SK-N-MC (cell line): ENCODE measurements at regions not wholly inside any gene's neighbourhood (a gene's known extent, or its start where the extent isn't known, plus 50 kb on each side); places are given as distances from the start of the nearest gene placed in this dataset.

Experiments
- DNase-seq: peaks from one replicate; pipeline ENCODE4 v3.0.0-alpha.2; 2011; ENCODE audit warnings: low read depth, low spot score
- H3K27ac ChIP-seq: fragments of 200-600 bp; sonication (generic); 2 replicates; pipeline ENCODE4 v1.5.1; 2016; ENCODE audit warnings: mixed run types
- H3K36me3 ChIP-seq: fragments of 200-600 bp; sonication (generic); 2 replicates; pipeline ENCODE4 v1.6.1; 2017; ENCODE audit warnings: antibody characterized with exemption, low read length, mixed read lengths; ENCODE audit not compliant: insufficient read depth
- H3K4me3 ChIP-seq: fragments of 200-600 bp; sonication (generic); 2 replicates; pipeline ENCODE4 v1.5.1; 2016
- H3K9ac ChIP-seq: fragments of 200-600 bp; sonication (generic); 2 replicates; pipeline ENCODE4 v1.8.0; 2017; ENCODE audit warnings: mixed run types, mixed read lengths; ENCODE audit not compliant: insufficient read length
- H3K9me3 ChIP-seq: fragments of 200-600 bp; sonication (generic); 2 replicates; pipeline ENCODE4 v1.6.1; 2017; ENCODE audit warnings: low read depth, mild to moderate bottlenecking, antibody characterized with exemption, low read length, moderate library complexity, mixed read lengths
- EZH2 ChIP-seq: fragments of 200-600 bp; sonication (generic); IDR thresholded peaks from one replicate; pipeline ENCODE4 v1.6.1; 2017; ENCODE audit warnings: antibody characterized with exemption
- FOXP2 ChIP-seq: optimal IDR thresholded peaks from 2 replicates; pipeline ENCODE3; 2011; ENCODE audit warnings: mild to moderate bottlenecking, moderate library complexity; ENCODE audit not compliant: insufficient read depth; ENCODE audit errors: extremely low read length, control extremely low read depth
- POLR2AphosphoS5 ChIP-seq: IDR thresholded peaks from 2 replicates; pipeline ENCODE4 v1.6.1; 2012; ENCODE audit warnings: mild to moderate bottlenecking, low read depth, low read length, borderline replicate concordance

DNA sequence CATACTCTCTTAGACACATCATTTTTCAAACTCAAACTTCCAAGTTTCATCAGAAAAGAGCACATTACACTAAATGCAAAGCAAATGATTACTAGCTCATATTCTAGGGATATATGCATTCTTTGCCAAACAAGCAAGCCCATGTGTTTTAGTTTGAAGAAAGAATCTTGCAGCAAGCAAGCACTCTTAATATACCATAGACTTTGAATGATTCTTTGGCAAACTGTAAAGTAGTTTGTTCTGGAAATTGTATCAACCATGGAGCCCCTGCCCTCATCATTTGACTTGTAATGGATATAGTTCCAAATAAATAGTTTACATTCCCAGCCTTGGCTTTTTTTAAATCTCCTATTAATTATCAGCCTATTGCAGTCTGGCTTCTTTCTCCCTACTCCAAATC, 325.2 kb downstream of the NR2F1-AS1 start:
- no peak overlapping the region for H3K4me3 ChIP-seq
- no peaks in the 10 kb centered on the region for H3K36me3 ChIP-seq
- H3K9me3 ChIP-seq: no peaks in the 10 kb centered on the region
- no peak overlapping the region for H3K27ac ChIP-seq
- no peak overlapping the region for H3K9ac ChIP-seq
- no peak for DNase-seq
- no peak for TF ChIP-seq EZH2
- TF ChIP-seq POLR2AphosphoS5: no peak
- no peak for TF ChIP-seq FOXP2

DNA sequence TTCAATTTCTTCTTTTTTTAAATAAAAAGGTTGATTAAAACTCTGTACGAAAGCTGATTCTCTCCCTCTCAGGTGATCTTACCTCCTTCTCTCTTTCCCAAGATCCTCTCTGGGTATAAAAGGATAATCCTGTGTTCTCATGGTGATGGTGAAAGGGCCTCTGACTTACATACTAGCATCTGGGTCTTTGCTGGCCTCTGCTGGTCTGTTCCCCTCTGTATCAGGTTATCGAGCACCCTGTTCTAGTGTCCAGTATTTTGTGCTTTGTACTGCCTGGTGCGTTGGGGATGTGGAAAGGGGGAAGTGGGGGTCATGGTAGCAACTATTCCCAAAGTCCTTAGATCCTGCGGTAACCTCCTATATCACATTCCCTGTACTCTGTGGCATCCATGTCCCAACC, 328.9 kb downstream of the NR2F1-AS1 start:
- TF ChIP-seq FOXP2: no peak
- Histone ChIP-seq H3K4me3 (no peak overlapping the region), H3K36me3 (no peaks in the 10 kb centered on the region), H3K27ac (no peak overlapping the region), H3K9me3 (no peaks in the 10 kb centered on the region), H3K9ac (no peak overlapping the region)
- no peak for DNase-seq

DNA sequence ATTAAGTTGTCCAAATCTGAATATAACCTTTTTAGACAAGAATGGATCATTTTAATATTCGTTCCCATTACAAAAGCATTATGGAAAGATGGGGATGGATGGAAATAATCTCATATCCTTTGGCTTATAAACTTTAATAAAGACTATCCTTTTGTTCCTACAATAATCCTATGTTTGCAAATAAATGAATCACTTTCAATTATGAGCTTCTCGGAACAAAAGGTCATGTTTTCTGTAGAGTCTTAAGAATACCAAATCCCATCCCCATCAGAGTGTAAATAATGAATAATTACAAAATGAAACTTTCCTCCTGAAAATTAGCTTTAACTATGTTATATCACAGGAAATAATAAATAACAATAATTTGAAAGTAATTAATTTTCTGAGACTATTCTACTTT, 329.7 kb downstream of the NR2F1-AS1 start:
- TF ChIP-seq FOXP2: no peak
- no peak for TF ChIP-seq EZH2
- no peak for TF ChIP-seq POLR2AphosphoS5
- H3K9me3 ChIP-seq: no peaks in the 10 kb centered on the region
- H3K27ac ChIP-seq: no peak overlapping the region
- no peak overlapping the region for H3K9ac ChIP-seq
- no peak overlapping the region for H3K4me3 ChIP-seq
- DNase-seq: no peak
- no peaks in the 10 kb centered on the region for H3K36me3 ChIP-seq

DNA sequence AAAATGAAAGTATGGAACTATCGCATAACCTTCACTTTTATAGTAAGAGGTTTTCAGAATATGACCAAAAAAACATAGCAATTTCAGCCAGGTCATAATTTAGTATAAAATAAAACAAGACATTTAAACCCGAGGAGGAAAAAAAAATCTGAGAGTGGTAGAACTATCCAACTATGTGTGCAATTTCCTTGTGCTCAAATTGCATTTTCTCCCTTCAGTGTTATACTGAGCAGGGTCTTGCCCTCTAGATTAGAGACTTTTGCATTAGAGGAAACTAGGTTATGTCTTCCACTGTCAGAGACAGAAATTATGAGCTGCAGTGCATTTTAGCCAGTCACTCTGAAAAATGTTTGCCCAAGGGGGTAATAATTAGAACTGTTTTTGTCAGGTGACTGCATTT, 330.6 kb downstream of the NR2F1-AS1 start:
- peak; percentile 6 for DNase-seq
- Histone ChIP-seq H3K4me3 (0 out of 2 replicates have a peak overlapping the region, but pooled peaks have one; percentile 19), H3K9ac (no peak overlapping the region), H3K36me3 (no peaks in the 10 kb centered on the region), H3K9me3 (no peaks in the 10 kb centered on the region), H3K27ac (no peak overlapping the region)
- TF ChIP-seq POLR2AphosphoS5 (no peak), EZH2 (no peak), FOXP2 (no peak)

GRCh38 chr5:93249651-93250289, 331.2 kb downstream of the NR2F1-AS1 start:
- H3K9ac ChIP-seq: no peak overlapping the region
- H3K36me3 ChIP-seq: no peaks in the 10 kb centered on the region
- H3K9me3 ChIP-seq: no peaks in the 10 kb centered on the region
- no peak for TF ChIP-seq POLR2AphosphoS5
- no peak for TF ChIP-seq EZH2
- no peak for TF ChIP-seq FOXP2
- DNase-seq: no peak
- H3K27ac ChIP-seq: no peak overlapping the region
- 0 out of 2 replicates have a peak overlapping the region, but pooled peaks have one; percentile 19 for H3K4me3 ChIP-seq

- no peak for DNase-seq
- H3K9ac ChIP-seq: no peak overlapping the region
- H3K36me3 ChIP-seq: no peaks in the 10 kb centered on the region
- H3K9me3 ChIP-seq: no peaks in the 10 kb centered on the region
- no peak for TF ChIP-seq EZH2
- TF ChIP-seq FOXP2: no peak
- TF ChIP-seq POLR2AphosphoS5: no peak
- 0 out of 2 replicates have a peak overlapping the region, but pooled peaks have one; percentile 2 for H3K27ac ChIP-seq
- no peak overlapping the region for H3K4me3 ChIP-seq
Measured at GRCh38 chr5:93247105-93247504, 333.9 kb downstream of the NR2F1-AS1 start.

DNA sequence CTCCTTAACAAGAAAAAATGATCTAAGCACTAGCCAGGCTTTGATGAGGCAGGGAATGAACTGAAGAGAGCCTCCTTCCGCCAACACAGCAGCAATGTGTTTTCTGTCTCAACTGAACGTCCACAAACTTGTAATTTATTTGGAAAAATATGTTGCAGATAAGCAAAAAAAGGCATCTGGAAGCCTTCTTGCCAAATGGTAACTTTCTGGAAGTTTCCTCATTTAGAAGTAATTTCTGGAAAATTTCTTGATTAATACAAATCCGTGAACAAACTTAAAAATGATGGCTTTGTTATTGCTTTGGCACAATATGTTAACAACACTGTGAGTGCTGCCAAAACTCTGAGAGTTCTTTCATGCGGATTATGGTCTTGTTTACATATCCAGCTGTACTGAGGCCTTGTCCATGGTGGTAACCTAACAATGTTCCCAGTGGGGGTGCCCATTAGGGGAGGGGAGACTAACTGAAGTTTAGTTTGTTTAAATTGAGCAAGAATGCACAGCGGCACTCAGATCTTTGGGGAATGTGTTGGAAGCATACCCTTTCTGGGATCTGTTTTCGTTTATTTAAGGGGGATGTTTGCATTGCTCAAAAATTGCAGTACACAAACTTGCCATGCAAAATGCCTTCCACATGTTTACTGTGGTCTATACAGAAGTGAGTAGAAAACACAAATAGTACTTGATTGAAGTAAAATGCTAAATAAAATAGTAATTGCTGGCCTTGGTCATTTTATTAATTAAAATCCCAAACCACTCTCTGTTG, 334.7 kb downstream of the NR2F1-AS1 start:
- Histone ChIP-seq H3K9me3 (no peaks in the 10 kb centered on the region), H3K4me3 (no peak overlapping the region), H3K36me3 (no peaks in the 10 kb centered on the region), H3K9ac (no peak overlapping the region), H3K27ac (no peak overlapping the region)
- TF ChIP-seq EZH2 (no peak), FOXP2 (no peak), POLR2AphosphoS5 (no peak)
- DNase-seq: no peak

GRCh38 chr5:93245226-93245625, 335.8 kb downstream of the NR2F1-AS1 start:
- Histone ChIP-seq H3K9ac (no peak overlapping the region), H3K27ac (no peak overlapping the region), H3K4me3 (no peak overlapping the region), H3K36me3 (no peaks in the 10 kb centered on the region), H3K9me3 (no peaks in the 10 kb centered on the region)
- no peak for DNase-seq
- TF ChIP-seq POLR2AphosphoS5 (no peak), FOXP2 (no peak), EZH2 (no peak)
